K562 (cell line): ENCODE measurements at regions not wholly inside any gene's neighbourhood (a gene's known extent, or its start where the extent isn't known, plus 50 kb on each side); places are given as distances from the start of the nearest gene placed in this dataset.

Experiments
- ASH1L ChIP-seq: fragments of 450-650 bp; IDR thresholded peaks from 2 replicates; pipeline ENCODE4 v1.6.1; 2018; ENCODE audit warnings: borderline replicate concordance, mild to moderate bottlenecking, low read depth; ENCODE audit not compliant: partially characterized antibody
- BCOR ChIP-seq: fragments of 450-650 bp; IDR thresholded peaks from 2 replicates; pipeline ENCODE4 v1.6.1; 2016
- C11orf30 ChIP-seq: fragments of 450-650 bp; IDR thresholded peaks from 2 replicates; pipeline ENCODE4 v1.6.1; 2016; ENCODE audit warnings: low read depth, mild to moderate bottlenecking
- E2F6 ChIP-seq, 2 experiments: IDR thresholded peaks; 2 replicates each; pipeline ENCODE4 v1.6.1; 2011; ENCODE audit warnings: borderline replicate concordance in 1 of 2, control low read depth in 1 of 2, low read depth in 1 of 2, low read length in 1 of 2, mild to moderate bottlenecking in 1 of 2, mixed read lengths in 1 of 2, moderate library complexity in 1 of 2; ENCODE audit not compliant: insufficient read depth in 1 of 2, insufficient read length in 1 of 2, poor library complexity in 1 of 2, severe bottlenecking in 1 of 2; ENCODE audit errors: extremely low read depth in 1 of 2
- HDAC1 ChIP-seq, 2 experiments: fragments of 450-650 bp; IDR thresholded peaks; 2 replicates each; pipeline ENCODE4 v1.6.1; 2016 to 2017; ENCODE audit warnings: inconsistent platforms in 1 of 2, mild to moderate bottlenecking in 1 of 2, moderate library complexity in 1 of 2
- HIVEP1 ChIP-seq: fragments of 250-450 bp; sonication (Bioruptor Pico); IDR thresholded peaks from 2 replicates; pipeline ENCODE4 v1.4.0; 2020; ENCODE audit warnings: mild to moderate bottlenecking
- KLF16 ChIP-seq: IDR thresholded peaks from 2 replicates; pipeline ENCODE4 v1.6.1; 2016; ENCODE audit warnings: antibody characterized with exemption
- MEIS2 ChIP-seq: fragments of 450-650 bp; IDR thresholded peaks from 2 replicates; pipeline ENCODE4 v1.6.1; 2014; ENCODE audit warnings: mild to moderate bottlenecking; ENCODE audit not compliant: partially characterized antibody
- RBM25 ChIP-seq: fragments of 200-400 bp; formaldehyde crosslinking; IDR thresholded peaks from 2 replicates; pipeline ENCODE4 v1.6.1; 2018; ENCODE audit warnings: low read length, low read depth, moderate library complexity; ENCODE audit not compliant: severe bottlenecking
- RFX5 ChIP-seq: IDR thresholded peaks from 2 replicates; pipeline ENCODE4 v1.6.1; 2011; ENCODE audit warnings: low read depth, mild to moderate bottlenecking, improper control_type of control experiment, low read length
- SREBF2 ChIP-seq: sonication (generic); formaldehyde crosslinking; IDR thresholded peaks from 2 replicates; pipeline ENCODE4 v1.4.0; 2020; ENCODE audit warnings: mild to moderate bottlenecking, missing genetic modification reagents
- ZBTB8A ChIP-seq: fragments of 450-650 bp; IDR thresholded peaks from 2 replicates; pipeline ENCODE4 v1.6.1; 2018; ENCODE audit warnings: mild to moderate bottlenecking, moderate library complexity; ENCODE audit not compliant: partially characterized antibody
- ZNF347 ChIP-seq: fragments of 450-650 bp; formaldehyde crosslinking; IDR thresholded peaks from 2 replicates; pipeline ENCODE4 v1.4.0; 2020; ENCODE audit warnings: low read depth, mild to moderate bottlenecking, moderate library complexity
- ZNF589 ChIP-seq: fragments of 200-800 bp; sonication (Bioruptor generic); IDR thresholded peaks from 2 replicates; pipeline ENCODE4 v1.6.1; 2016; ENCODE audit warnings: low read depth, missing genetic modification characterization, missing compliant biosample characterization
- TF ChIP-seq, protein P1 (sequence below), 2 experiments: fragments of 450-650 bp; conservative IDR thresholded peaks; 2 replicates each; pipeline ENCODE4 v1.6.1; 2017; ENCODE audit warnings: mild to moderate bottlenecking in 2 of 2, moderate library complexity in 2 of 2
- TF ChIP-seq, protein P2 (sequence below), 2 experiments: fragments of 450-650 bp in 1 of 2; sonication (generic) in 1 of 2; formaldehyde crosslinking in 1 of 2; IDR thresholded peaks; 2 replicates each; pipeline versions ENCODE4 v1.7.1 to v1.9.0; 2016 to 2022; ENCODE audit warnings: inconsistent platforms in 1 of 2, mild to moderate bottlenecking in 1 of 2, missing genetic modification reagents in 1 of 2

GRCh38 chr6:15735567-15736265 is 72.9 kb upstream of the DTNBP1 start (continued):
- TF ChIP-seq E2F6 (IDR thresholded peaks at IDR 0.05; ENCODE audit: borderline replicate concordance in 1 of 2, extremely low read depth in 1 of 2, insufficient read depth in 1 of 2, insufficient read length in 1 of 2, low read depth in 1 of 2, low read length in 1 of 2, poor library complexity in 1 of 2, severe bottlenecking in 1 of 2) (no peak), C11orf30 (no peak), RBM25 (no peak), ZNF347 (CRISPR knock-in tag) (no peak), ASH1L (no peak), KLF16 (peak; percentile 47; the same call in 1 of the 2 replicates), ZNF589 (CRISPR knock-in tag) (0 out of 2 replicates have a peak, but pooled peaks have one; percentile 31), MEIS2 (peak; percentile 74), SREBF2 (0 out of 2 replicates have a peak, but pooled peaks have one; percentile 24), HDAC1 (IDR thresholded peaks at IDR 0.05) (peak in 1 of 2 experiments; percentile 31; a peak in 1 of 4 replicates), ZBTB8A (no peak), RFX5 (no peak), HIVEP1 (CRISPR knock-in tag) (no peak), BCOR (no peak)
- TF ChIP-seq, protein P1, sequence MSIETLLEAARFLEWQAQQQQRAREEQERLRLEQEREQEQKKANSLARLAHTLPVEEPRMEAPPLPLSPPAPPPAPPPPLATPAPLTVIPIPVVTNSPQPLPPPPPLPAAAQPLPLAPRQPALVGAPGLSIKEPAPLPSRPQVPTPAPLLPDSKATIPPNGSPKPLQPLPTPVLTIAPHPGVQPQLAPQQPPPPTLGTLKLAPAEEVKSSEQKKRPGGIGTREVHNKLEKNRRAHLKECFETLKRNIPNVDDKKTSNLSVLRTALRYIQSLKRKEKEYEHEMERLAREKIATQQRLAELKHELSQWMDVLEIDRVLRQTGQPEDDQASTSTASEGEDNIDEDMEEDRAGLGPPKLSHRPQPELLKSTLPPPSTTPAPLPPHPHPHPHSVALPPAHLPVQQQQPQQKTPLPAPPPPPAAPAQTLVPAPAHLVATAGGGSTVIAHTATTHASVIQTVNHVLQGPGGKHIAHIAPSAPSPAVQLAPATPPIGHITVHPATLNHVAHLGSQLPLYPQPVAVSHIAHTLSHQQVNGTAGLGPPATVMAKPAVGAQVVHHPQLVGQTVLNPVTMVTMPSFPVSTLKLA (conservative IDR thresholded peaks at IDR 0.05), result peak in 1 of 2 experiments; percentile 38; a peak in 1 of 4 replicates
- TF ChIP-seq, protein P2, sequence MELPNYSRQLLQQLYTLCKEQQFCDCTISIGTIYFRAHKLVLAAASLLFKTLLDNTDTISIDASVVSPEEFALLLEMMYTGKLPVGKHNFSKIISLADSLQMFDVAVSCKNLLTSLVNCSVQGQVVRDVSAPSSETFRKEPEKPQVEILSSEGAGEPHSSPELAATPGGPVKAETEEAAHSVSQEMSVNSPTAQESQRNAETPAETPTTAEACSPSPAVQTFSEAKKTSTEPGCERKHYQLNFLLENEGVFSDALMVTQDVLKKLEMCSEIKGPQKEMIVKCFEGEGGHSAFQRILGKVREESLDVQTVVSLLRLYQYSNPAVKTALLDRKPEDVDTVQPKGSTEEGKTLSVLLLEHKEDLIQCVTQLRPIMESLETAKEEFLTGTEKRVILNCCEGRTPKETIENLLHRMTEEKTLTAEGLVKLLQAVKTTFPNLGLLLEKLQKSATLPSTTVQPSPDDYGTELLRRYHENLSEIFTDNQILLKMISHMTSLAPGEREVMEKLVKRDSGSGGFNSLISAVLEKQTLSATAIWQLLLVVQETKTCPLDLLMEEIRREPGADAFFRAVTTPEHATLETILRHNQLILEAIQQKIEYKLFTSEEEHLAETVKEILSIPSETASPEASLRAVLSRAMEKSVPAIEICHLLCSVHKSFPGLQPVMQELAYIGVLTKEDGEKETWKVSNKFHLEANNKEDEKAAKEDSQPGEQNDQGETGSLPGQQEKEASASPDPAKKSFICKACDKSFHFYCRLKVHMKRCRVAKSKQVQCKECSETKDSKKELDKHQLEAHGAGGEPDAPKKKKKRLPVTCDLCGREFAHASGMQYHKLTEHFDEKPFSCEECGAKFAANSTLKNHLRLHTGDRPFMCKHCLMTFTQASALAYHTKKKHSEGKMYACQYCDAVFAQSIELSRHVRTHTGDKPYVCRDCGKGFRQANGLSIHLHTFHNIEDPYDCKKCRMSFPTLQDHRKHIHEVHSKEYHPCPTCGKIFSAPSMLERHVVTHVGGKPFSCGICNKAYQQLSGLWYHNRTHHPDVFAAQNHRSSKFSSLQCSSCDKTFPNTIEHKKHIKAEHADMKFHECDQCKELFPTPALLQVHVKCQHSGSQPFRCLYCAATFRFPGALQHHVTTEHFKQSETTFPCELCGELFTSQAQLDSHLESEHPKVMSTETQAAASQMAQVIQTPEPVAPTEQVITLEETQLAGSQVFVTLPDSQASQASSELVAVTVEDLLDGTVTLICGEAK (IDR thresholded peaks at IDR 0.05), result peak; percentile 44; the same call in 1 of the 2 replicates
- TF ChIP-seq, protein P2 (CRISPR knock-in tag; IDR thresholded peaks at IDR 0.05), result no peak
